Endothelial cell of umbilical vein (primary cell): ENCODE measurements at regions not wholly inside any gene's neighbourhood (a gene's known extent, or its start where the extent isn't known, plus 50 kb on each side); places are given as distances from the start of the nearest gene placed in this dataset.

Source experiments
- BruUV-seq: library from RNA; stranded (reverse); fragments of 400-500 nt; replicated peaks from 2 replicates; lab custom pipeline; 2021; lab: Mats Ljungman, UMichigan
- CTCF ChIA-PET: fragments of 300-600, 350-600 bp; sonication (Branson Sonifier 250); formaldehyde crosslinking; loops from one replicate; lab custom pipeline; 2021; ENCODE audit warnings: antibody characterized with exemption, inconsistent platforms; lab: Charles Lee
- POLR2A ChIA-PET: fragments of 300-600, 350-600 bp; sonication (Branson Sonifier 250); formaldehyde crosslinking; loops from one replicate; lab custom pipeline; 2021; ENCODE audit warnings: antibody characterized with exemption, inconsistent platforms; lab: Charles Lee
- DNase-seq: peaks from one replicate; pipeline ENCODE4 v3.0.0-alpha.2; 2011; ENCODE audit warnings: low read depth, low spot score
- FAIRE-seq: peaks from 2 replicates; lab custom pipeline; 2011; peaks lifted over from hg19 to GRCh38; lab: Jason Lieb, UNC
- H2AFZ ChIP-seq: 2 replicates; pipeline ENCODE4 v1.6.0; 2012; ENCODE audit warnings: low read depth, low read length, control low read depth, inconsistent platforms
- H3K27ac ChIP-seq: 2 replicates; pipeline ENCODE4 v1.5.1; 2011; ENCODE audit warnings: low read depth, mild to moderate bottlenecking, control low read depth, low read length, moderate library complexity; ENCODE audit not compliant: insufficient read depth
- H3K27me3 ChIP-seq, 2 experiments: 2 replicates each; pipeline versions ENCODE4 v1.6.0 to v1.6.1; 2011; ENCODE audit warnings: low read length in 2 of 2, mixed read lengths in 1 of 2; ENCODE audit not compliant: control insufficient read depth in 2 of 2, insufficient read depth in 2 of 2
- H3K36me3 ChIP-seq, 2 experiments: 2 replicates in 1 of 2; 3 replicates in 1 of 2; pipeline ENCODE4 v1.5.1; 2011; ENCODE audit warnings: low read length in 2 of 2, mild to moderate bottlenecking in 1 of 2, moderate library complexity in 1 of 2; ENCODE audit not compliant: control insufficient read depth in 2 of 2, insufficient read depth in 2 of 2; ENCODE audit errors: extremely low read depth in 1 of 2
- H3K4me1 ChIP-seq: 3 replicates; pipeline ENCODE4 v1.5.1; 2011; ENCODE audit warnings: mild to moderate bottlenecking, low read length; ENCODE audit not compliant: control insufficient read depth, insufficient read depth; ENCODE audit errors: extremely low read depth
- H3K4me2 ChIP-seq: 2 replicates; pipeline ENCODE4 v1.6.1; 2011; ENCODE audit warnings: low read length, control low read depth, mixed read lengths; ENCODE audit not compliant: insufficient read depth
- H3K4me3 ChIP-seq, 3 experiments: fragments of 200-600 bp in 1 of 3; sonication (generic), shearing (Covaris generic) in 1 of 3; replicated peaks in 1 of 3; 2 replicates each; pipeline ENCODE4 v1.5.1; 2011 to 2016; ENCODE audit warnings: control low read depth in 3 of 3, low read length in 3 of 3, mild to moderate bottlenecking in 2 of 3, inconsistent platforms in 1 of 3, low read depth in 1 of 3, moderate library complexity in 1 of 3; ENCODE audit not compliant: insufficient read depth in 1 of 3
- H3K79me2 ChIP-seq: 2 replicates; pipeline ENCODE4 v1.6.0; 2012; ENCODE audit warnings: low read length, inconsistent platforms; ENCODE audit not compliant: control insufficient read depth, insufficient read depth
- H3K9ac ChIP-seq: replicated peaks from 2 replicates; pipeline ENCODE3; 2011; ENCODE audit warnings: low read length, control low read depth; ENCODE audit not compliant: insufficient read depth; ENCODE audit errors: extremely low read depth
- H3K9me1 ChIP-seq: replicated peaks from 3 replicates; pipeline ENCODE4 v1.6.0; 2011; ENCODE audit warnings: mild to moderate bottlenecking, low read length; ENCODE audit not compliant: control insufficient read depth, insufficient read depth; ENCODE audit errors: extremely low read depth
- H3K9me3 ChIP-seq: replicated peaks from 2 replicates; pipeline ENCODE4 v1.5.1; 2012; ENCODE audit warnings: low read length, inconsistent platforms; ENCODE audit not compliant: control insufficient read depth, insufficient read depth
- H4K20me1 ChIP-seq: replicated peaks from 2 replicates; pipeline ENCODE3; 2011; ENCODE audit warnings: mild to moderate bottlenecking, low read length; ENCODE audit not compliant: control insufficient read depth, insufficient read depth; ENCODE audit errors: extremely low read depth
- EZH2 ChIP-seq: IDR thresholded peaks from 2 replicates; pipeline ENCODE4 v1.6.1; 2012; ENCODE audit warnings: borderline replicate concordance, low read depth, mild to moderate bottlenecking, moderate library complexity, low read length, inconsistent platforms; ENCODE audit not compliant: severe bottlenecking
- FOS ChIP-seq: IDR thresholded peaks from 2 replicates; pipeline ENCODE4 v1.6.1; 2011; ENCODE audit warnings: mild to moderate bottlenecking, low read length, moderate library complexity, borderline replicate concordance; ENCODE audit not compliant: insufficient read depth
- GATA2 ChIP-seq: IDR thresholded peaks from 2 replicates; pipeline ENCODE4 v1.7.0; 2011; ENCODE audit warnings: low read depth, mild to moderate bottlenecking, moderate library complexity, mixed read lengths, low read length; ENCODE audit not compliant: insufficient read length, insufficient read depth
- JUN ChIP-seq: IDR thresholded peaks from 2 replicates; pipeline ENCODE4 v1.6.1; 2011; ENCODE audit warnings: borderline replicate concordance, low read depth; ENCODE audit not compliant: insufficient read length, insufficient read depth
- MYC ChIP-seq: IDR thresholded peaks from one replicate; pipeline ENCODE4 v1.6.1; 2011; ENCODE audit warnings: mild to moderate bottlenecking, low read depth, low read length
- POLR2A ChIP-seq: IDR thresholded peaks from 2 replicates; pipeline ENCODE4 v1.6.1; 2012; ENCODE audit warnings: low read depth, mild to moderate bottlenecking, control low read depth, low read length
- POLR2AphosphoS5 ChIP-seq: IDR thresholded peaks from 2 replicates; pipeline ENCODE4 v1.6.1; 2012; ENCODE audit warnings: low read depth, mild to moderate bottlenecking, control low read depth, low read length, moderate library complexity; ENCODE audit not compliant: insufficient read depth
- dilution Hi-C: fragments of 300-500 bp; cut with MboI; formaldehyde crosslinking; loops from one replicate; pipeline ENCODE4 v1.15.0; 2019; ENCODE audit warnings: low sequenced_read_pairs; ENCODE audit not compliant: extremely low pct_ligation_motif_present
- intact Hi-C: fragments of 100-400 bp; cut with micrococcal nuclease; formaldehyde crosslinking; loops from one replicate; pipeline ENCODE4 v1.10.0; 2022
- TF ChIP-seq, protein P1 (sequence below), 2 donors: IDR thresholded peaks; 1 replicate in 1 of 2; 2 replicates in 1 of 2; pipeline ENCODE4 v1.5.1; 2011; ENCODE audit warnings: low read length in 2 of 2, mild to moderate bottlenecking in 2 of 2, moderate library complexity in 2 of 2, control low read depth in 1 of 2, inconsistent platforms in 1 of 2, low read depth in 1 of 2; ENCODE audit not compliant: insufficient read depth in 1 of 2; ENCODE audit errors: extremely low read depth in 1 of 2
- TF ChIP-seq, protein P2 (sequence below): IDR thresholded peaks from 2 replicates; pipeline ENCODE4 v1.6.1; 2011; ENCODE audit not compliant: insufficient read depth, insufficient read length

DNA sequence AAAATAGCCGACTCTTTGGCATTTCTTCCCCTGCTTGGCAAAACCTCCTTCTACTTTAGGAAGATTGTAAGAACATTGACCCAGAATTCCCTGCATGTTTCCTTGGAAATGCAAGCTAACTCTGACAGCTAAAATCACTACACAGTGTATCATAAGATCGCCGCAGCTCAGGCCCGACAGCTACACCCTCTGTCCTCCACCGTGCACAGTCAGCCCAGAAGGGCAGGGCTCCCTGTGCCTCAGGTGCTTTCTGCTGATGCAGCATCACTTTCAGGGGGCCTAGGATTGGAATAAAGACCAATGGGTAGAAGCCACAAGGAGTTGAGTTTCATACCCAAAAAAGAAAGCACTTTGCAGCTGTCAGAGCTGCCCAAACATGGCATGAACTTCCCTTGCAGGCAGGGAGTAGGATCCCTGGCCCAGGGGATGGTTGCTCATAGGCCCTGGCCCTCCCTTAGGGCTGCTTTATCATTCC, 145.3 kb downstream of the SEC16B start:
- no peak overlapping the region for H3K27ac ChIP-seq
- no peaks in the 10 kb centered on the region for H4K20me1 ChIP-seq
- no peaks in the 10 kb centered on the region for H3K79me2 ChIP-seq
- H3K9ac ChIP-seq, result no peak overlapping the region
- CTCF ChIA-PET, result interaction anchor here (1.3 kb wide), 1 partner anchor 121 kb away, joined by 3 read pairs; no protein-coding TSS in a partner anchor
- TF ChIP-seq POLR2A (no peak), JUN (no peak), EZH2 (no peak), GATA2 (no peak), POLR2AphosphoS5 (no peak), FOS (no peak), MYC (no peak)
- TF ChIP-seq, protein P1, sequence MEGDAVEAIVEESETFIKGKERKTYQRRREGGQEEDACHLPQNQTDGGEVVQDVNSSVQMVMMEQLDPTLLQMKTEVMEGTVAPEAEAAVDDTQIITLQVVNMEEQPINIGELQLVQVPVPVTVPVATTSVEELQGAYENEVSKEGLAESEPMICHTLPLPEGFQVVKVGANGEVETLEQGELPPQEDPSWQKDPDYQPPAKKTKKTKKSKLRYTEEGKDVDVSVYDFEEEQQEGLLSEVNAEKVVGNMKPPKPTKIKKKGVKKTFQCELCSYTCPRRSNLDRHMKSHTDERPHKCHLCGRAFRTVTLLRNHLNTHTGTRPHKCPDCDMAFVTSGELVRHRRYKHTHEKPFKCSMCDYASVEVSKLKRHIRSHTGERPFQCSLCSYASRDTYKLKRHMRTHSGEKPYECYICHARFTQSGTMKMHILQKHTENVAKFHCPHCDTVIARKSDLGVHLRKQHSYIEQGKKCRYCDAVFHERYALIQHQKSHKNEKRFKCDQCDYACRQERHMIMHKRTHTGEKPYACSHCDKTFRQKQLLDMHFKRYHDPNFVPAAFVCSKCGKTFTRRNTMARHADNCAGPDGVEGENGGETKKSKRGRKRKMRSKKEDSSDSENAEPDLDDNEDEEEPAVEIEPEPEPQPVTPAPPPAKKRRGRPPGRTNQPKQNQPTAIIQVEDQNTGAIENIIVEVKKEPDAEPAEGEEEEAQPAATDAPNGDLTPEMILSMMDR (IDR thresholded peaks at IDR 0.05; ENCODE audit: extremely low read depth in 1 of 2, insufficient read depth in 1 of 2, low read depth in 1 of 2, low read length in 2 of 2), result no peak
- TF ChIP-seq, protein P2, sequence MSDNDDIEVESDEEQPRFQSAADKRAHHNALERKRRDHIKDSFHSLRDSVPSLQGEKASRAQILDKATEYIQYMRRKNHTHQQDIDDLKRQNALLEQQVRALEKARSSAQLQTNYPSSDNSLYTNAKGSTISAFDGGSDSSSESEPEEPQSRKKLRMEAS, result no peak
- intact Hi-C loops (no loop called here), dilution Hi-C loops (loop anchor here (5.0 kb wide), 1 partner anchor 37 kb away; no protein-coding TSS in a partner anchor)
- no peaks in the 10 kb centered on the region for H3K9me3 ChIP-seq
- no peaks in the 10 kb centered on the region for H3K9me1 ChIP-seq
- no peak overlapping the region for H3K4me3 ChIP-seq
- FAIRE-seq, result no peak
- H2AFZ ChIP-seq, result no peak overlapping the region
- no TSS peak for BruUV-seq
- no peak overlapping the region for H3K4me2 ChIP-seq
- H3K27me3 ChIP-seq, result no peaks in the 10 kb centered on the region
- POLR2A ChIA-PET, result no interaction called here
- no peak for DNase-seq
- no peaks in the 10 kb centered on the region for H3K4me1 ChIP-seq
- H3K36me3 ChIP-seq, result no peaks in the 10 kb centered on the region
